Muscle layer of duodenum (tissue), 2 donors: ENCODE measurements at regions not wholly inside any gene's neighbourhood (a gene's known extent, or its start where the extent isn't known, plus 50 kb on each side); places are given as distances from the start of the nearest gene placed in this dataset.
A peak's percentile ranks its signal among the peaks of the same experiment; 100 is the strongest.
"Not testable (repeated sequence)": the region's sequence is repeated elsewhere in the genome, so short reads cannot be mapped to it uniquely, and the experiment has no call there.

Source experiments
- H3K27ac ChIP-seq: one replicate; pipeline ENCODE4 v1.7.0; 2013; ENCODE audit warnings: mild to moderate bottlenecking, low read length
- H3K27me3 ChIP-seq: one replicate; pipeline ENCODE4 v1.7.0; 2013; ENCODE audit warnings: low read depth, mild to moderate bottlenecking, control low read depth, low read length
- H3K36me3 ChIP-seq, 2 donors: one replicate each; pipeline ENCODE4 v1.7.0; 2013; ENCODE audit warnings: low read length in 2 of 2, control low read depth in 1 of 2, mild to moderate bottlenecking in 1 of 2; ENCODE audit not compliant: insufficient read depth in 2 of 2, control insufficient read depth in 1 of 2
- H3K4me1 ChIP-seq, 2 donors: one replicate each; pipeline ENCODE4 v1.7.0; 2013; ENCODE audit warnings: low read length in 2 of 2, mild to moderate bottlenecking in 2 of 2, control low read depth in 1 of 2, moderate library complexity in 1 of 2; ENCODE audit not compliant: insufficient read depth in 2 of 2, control insufficient read depth in 1 of 2
- H3K4me3 ChIP-seq, 2 donors: one replicate each; pipeline ENCODE4 v1.7.0; 2013; ENCODE audit warnings: low read length in 2 of 2, low read depth in 1 of 2, mild to moderate bottlenecking in 1 of 2
- H3K9me3 ChIP-seq, 2 donors: one replicate each; pipeline ENCODE4 v1.7.0; 2013; ENCODE audit warnings: low read length in 2 of 2, control low read depth in 1 of 2, mild to moderate bottlenecking in 1 of 2; ENCODE audit not compliant: control insufficient read depth in 1 of 2
- donor health status: healthy.

DNA sequence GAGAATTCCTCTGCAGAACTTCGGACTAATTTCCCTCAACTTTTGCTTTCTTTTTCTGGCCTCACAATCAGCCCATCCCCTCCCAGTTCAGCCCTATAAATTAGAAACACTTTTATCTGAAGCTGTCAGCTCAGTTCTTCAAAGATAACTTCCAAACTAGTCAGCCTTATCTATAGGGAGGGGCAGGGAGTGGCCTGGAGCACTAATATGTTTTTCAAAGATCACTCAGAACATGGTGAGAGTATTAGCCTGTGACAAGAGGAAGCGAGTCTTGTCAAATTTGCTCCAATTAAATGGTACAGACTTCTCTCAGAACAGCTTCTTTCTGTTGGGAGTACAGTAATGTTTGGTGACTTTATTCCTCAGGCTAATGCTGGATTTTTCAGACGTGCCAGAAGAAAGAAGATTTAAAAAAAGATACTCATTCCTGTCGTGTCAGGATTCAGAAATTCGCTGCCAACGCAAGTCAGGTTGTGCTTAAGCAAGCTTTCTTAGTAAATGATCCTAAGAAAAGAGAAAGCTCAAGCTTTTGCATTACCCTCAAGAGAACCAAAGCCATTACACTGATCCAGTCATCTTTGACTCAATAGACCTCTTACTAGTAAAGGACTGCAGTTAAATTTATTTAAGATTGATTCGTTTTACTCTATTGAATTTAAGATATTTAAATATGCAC, 1033.6 kb downstream of the SLITRK5 start:
- no peaks in the 10 kb centered on the region for H3K4me1 ChIP-seq
- H3K36me3 ChIP-seq, result no peaks in the 10 kb centered on the region
- no peak overlapping the region for H3K27ac ChIP-seq
- H3K27me3 ChIP-seq, result no peaks in the 10 kb centered on the region
- H3K9me3 ChIP-seq, result no peaks in the 10 kb centered on the region
- H3K4me3 ChIP-seq, result peak overlapping the region in 1 of 2 donors; percentile 26

DNA sequence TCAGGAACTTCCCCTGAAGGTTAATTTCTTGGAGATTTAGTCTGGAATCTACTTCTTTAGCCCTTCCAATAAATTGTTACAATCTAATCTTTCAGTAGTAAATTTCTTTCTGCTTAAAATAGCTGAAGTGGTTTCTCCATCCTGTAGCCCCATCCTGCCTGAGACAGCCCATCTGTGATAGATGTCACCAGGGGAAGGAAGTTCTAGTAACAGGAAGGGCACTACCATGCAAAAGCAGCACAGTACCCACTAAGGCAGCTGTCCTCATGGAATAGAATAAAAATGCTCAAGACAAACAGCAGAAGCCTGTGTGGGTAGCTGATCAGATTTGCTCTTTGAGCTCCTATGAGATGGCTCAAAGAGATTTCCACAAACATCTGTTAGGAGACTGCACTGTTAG, 1036.5 kb downstream of the SLITRK5 start:
- Histone ChIP-seq H3K9me3 (no peaks in the 10 kb centered on the region), H3K27ac (no peak overlapping the region), H3K36me3 (no peaks in the 10 kb centered on the region), H3K4me3 (no peak overlapping the region), H3K4me1 (no peaks in the 10 kb centered on the region), H3K27me3 (no peaks in the 10 kb centered on the region)

DNA sequence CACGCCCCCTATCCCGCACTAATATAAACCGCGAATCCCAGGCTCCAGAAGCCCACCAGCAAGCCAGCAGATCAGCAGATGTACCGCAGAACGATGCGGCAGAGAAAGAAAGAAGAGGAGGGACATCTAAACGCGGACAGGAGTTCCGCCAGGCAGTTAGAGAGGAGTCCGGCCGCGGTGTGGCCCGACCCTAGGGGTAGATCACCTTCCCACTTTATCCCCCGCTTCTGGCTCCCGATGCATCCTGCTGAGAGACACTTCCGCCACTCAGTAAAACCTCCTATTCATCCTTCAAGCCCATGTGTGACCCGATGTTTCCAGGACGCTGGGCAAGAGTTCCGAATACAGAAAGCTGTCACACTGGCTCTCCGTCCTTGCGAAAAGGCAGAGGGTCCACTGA, 1046.8 kb downstream of the SLITRK5 start:
- Histone ChIP-seq H3K36me3 (no peaks in the 10 kb centered on the region), H3K27me3 (no peaks in the 10 kb centered on the region), H3K4me1 (no peaks in the 10 kb centered on the region), H3K27ac (no peak overlapping the region), H3K9me3 (no peaks in the 10 kb centered on the region), H3K4me3 (no peak overlapping the region)

DNA sequence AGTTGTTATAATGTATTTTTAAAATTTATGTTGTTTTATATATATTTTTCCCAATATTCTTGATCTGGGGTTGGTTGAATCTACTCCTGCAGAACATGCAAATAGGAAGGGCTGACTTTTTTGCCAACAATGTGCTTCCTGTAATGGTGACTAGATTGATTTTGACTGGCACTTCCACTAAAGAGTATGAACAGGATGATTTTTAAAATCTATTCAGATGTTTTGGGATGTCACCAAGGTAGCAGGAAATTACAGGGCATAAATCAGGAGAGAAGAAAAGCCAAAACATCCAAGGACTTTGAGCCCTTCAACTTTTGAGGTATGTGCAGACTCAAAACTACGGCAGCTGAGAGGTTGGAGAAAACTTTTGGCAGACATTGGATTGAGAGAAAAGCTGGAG, 1047.6 kb downstream of the SLITRK5 start:
- no peaks in the 10 kb centered on the region for H3K4me1 ChIP-seq
- H3K4me3 ChIP-seq, result no peak overlapping the region
- no peaks in the 10 kb centered on the region for H3K36me3 ChIP-seq
- H3K27ac ChIP-seq, result no peak overlapping the region
- H3K27me3 ChIP-seq, result no peaks in the 10 kb centered on the region
- H3K9me3 ChIP-seq, result no peaks in the 10 kb centered on the region

DNA sequence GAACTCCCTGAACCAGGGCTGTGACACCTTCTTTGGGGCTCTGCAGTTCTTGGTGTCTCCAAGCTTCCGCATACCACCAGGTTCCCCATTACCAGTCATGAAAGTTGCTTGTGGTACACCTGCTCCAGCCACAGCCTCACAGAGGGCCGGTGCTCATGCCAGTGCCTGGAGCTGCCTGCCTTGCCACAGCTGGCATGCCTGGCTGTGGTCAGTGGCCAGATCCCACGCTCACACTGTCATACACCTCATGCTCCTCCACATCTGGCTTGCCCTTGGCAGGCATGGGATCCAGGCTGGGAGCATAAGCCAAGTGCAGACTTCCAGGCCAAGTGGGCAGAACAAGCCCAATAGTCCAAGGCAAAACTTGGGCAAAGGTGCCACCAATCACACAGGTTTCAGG, 1054.9 kb downstream of the SLITRK5 start:
- Histone ChIP-seq H3K27ac (no peak overlapping the region), H3K4me1 (no peaks in the 10 kb centered on the region), H3K27me3 (no peaks in the 10 kb centered on the region), H3K9me3 (peaks cover 0 to 10% of the 10 kb centered on the region in 2 donors), H3K36me3 (no peaks in the 10 kb centered on the region), H3K4me3 (no peak overlapping the region)

DNA sequence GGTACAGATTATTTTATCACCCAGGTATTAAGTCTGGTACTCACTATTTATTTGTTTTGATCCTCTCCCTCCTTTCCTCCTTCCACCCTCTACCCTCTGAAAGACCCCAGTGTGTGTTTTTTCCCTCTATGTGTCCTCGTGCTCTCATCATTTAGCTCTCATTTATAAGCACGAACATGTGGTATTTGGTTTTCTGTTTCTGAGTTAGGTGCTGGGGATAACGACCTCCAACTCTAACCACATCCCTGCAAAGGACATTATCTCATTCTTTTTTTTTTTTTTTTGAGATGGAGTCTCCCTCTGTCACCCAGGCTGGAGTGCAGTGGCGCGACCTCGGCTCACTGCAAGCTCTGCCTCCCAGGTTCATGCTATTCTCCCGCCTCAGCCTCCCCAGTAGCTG, 1056.1 kb downstream of the SLITRK5 start:
- H3K9me3 ChIP-seq, result peaks cover 0 to 10% of the 10 kb centered on the region in 2 donors
- not testable (repeated sequence) for H3K36me3 ChIP-seq, H3K27me3 ChIP-seq, H3K27ac ChIP-seq, H3K4me1 ChIP-seq, H3K4me3 ChIP-seq

DNA sequence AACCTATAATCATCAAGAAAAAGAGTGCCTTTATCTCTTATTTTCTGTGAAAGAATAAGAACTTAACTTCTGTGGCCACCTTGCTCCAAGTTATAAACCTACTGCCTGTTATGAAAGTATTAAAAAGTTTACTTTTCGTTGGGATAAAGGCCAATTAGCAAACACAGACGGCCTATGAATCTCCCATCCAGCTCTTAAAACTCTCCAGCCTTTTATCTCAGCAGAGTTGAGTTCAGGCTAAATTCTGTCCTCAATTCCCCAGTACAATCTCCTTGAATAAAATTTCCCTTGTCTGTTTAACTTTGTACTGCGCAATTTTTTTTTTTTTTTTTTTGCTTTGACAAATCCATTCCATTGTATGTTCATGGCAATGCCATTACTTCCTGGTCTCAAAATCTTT, 1058.4 kb downstream of the SLITRK5 start:
- Histone ChIP-seq H3K9me3 (peaks cover 0 to 10% of the 10 kb centered on the region in 2 donors), H3K36me3 (no peaks in the 10 kb centered on the region), H3K27ac (no peak overlapping the region), H3K27me3 (no peaks in the 10 kb centered on the region), H3K4me1 (no peaks in the 10 kb centered on the region), H3K4me3 (no peak overlapping the region)

DNA sequence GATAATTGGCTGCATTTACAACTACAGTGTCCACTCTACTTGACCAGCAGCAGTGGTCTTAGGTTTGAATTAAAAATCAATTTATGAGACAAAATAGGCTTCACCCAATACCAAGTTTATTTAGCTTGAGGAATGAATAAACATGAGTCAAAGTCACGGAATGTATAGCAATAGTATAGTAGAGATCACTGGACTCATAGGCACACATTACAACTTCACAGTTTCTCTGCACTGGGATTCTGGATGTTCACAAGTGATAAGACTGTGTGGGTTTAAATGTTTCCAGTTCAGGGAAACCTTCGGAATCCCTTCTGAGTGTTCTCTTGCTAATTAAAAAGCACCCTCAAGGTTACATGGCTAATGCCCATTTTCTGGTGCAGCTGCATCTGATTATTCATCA, 1064.9 kb downstream of the SLITRK5 start:
- Histone ChIP-seq H3K27ac (no peak overlapping the region), H3K9me3 (no peaks in the 10 kb centered on the region), H3K27me3 (no peaks in the 10 kb centered on the region), H3K36me3 (no peaks in the 10 kb centered on the region), H3K4me3 (no peak overlapping the region), H3K4me1 (no peaks in the 10 kb centered on the region)

DNA sequence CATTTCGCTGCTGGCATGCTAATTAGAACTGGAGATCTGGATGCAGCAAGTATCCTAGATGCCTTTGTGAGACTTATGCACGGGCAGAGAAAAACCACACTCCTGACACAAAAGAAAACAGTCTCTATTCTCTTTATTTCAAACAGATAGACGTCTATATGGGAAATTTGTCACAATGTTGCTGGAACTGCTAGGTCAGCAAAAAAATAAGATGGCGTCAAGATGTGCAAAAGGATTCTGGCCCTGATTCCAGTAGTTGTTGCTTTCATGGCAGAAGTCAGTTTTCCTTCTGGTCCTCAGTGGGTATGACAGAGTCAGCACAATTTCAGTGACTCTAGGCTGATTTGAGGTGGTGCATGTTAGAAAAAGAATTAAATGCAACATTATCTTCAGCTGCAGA, 1068.0 kb downstream of the SLITRK5 start:
- Histone ChIP-seq H3K36me3 (no peaks in the 10 kb centered on the region), H3K4me3 (no peak overlapping the region), H3K27me3 (no peaks in the 10 kb centered on the region), H3K9me3 (no peaks in the 10 kb centered on the region), H3K27ac (no peak overlapping the region), H3K4me1 (no peaks in the 10 kb centered on the region)

DNA sequence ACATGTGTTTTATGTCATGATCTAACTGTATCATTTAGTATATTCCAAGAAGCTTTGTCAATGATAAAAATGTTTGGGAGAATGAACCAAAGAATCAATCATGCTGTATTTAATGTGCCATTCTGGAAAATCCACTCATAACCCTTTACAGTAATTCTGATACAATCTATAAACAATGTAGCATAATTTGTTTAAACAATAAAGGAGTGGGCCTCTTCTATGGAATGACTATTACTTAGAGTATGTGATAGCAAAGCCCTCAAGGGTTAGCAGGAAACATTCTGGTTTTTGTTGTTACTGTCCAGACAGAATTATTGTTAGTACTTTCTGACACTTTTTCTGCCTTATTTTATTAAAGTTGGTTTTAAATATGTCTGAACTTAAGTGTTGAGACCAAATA, 1073.1 kb downstream of the SLITRK5 start:
- Histone ChIP-seq H3K4me1 (no peaks in the 10 kb centered on the region), H3K4me3 (no peak overlapping the region), H3K27me3 (no peaks in the 10 kb centered on the region), H3K36me3 (no peaks in the 10 kb centered on the region), H3K27ac (no peak overlapping the region), H3K9me3 (no peaks in the 10 kb centered on the region)

DNA sequence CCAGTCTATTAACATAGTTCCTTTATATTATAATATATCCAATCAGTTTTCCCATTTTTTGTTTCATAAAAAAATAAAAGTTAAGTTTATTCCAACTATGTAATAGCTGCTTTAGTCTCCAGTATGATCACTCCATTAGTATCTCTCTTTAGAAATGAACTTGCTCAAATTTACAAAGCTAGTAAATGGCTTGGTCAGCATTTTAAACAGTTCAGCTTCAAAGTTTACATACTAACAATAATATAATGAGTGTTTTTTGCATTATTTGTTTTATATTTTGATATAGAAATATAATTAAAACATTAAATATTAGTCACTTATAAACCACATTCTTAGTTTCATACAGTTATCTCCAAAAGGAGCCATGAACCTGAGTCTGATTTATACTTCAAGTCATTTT, 1073.8 kb downstream of the SLITRK5 start:
- Histone ChIP-seq H3K36me3 (no peaks in the 10 kb centered on the region), H3K4me1 (no peaks in the 10 kb centered on the region)

DNA sequence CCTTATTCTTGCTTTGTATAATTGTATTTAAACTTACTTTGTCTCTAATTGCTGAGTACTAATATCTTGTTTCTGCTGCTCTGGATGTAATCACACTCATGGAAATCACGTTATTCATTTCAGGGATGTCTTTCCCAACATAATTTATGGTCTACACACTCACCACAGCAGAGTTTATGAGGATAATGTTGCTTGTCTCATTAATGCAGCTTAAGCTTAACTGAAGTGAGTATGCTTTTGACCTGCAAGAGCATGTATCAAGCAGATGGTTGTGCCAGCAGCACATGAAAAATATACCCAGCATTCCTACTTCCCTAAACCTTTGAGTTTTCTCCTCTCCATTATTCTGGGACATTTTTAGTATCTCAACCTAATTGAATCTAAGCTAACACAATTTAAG, 1080.9 kb downstream of the SLITRK5 start:
- H3K4me1 ChIP-seq, result no peaks in the 10 kb centered on the region
- no peak overlapping the region for H3K27ac ChIP-seq
- H3K36me3 ChIP-seq, result no peaks in the 10 kb centered on the region
- H3K4me3 ChIP-seq, result no peak overlapping the region
- H3K27me3 ChIP-seq, result no peaks in the 10 kb centered on the region
- H3K9me3 ChIP-seq, result no peaks in the 10 kb centered on the region

More for the DNA sequence above, 1073.8 kb downstream of the SLITRK5 start:
- H3K4me3 ChIP-seq, result no peak overlapping the region
- no peaks in the 10 kb centered on the region for H3K27me3 ChIP-seq
- no peak overlapping the region for H3K27ac ChIP-seq
- H3K9me3 ChIP-seq, result no peaks in the 10 kb centered on the region
